DND-41 (cell line): ENCODE measurements at regions not wholly inside any gene's neighbourhood (a gene's known extent, or its start where the extent isn't known, plus 50 kb on each side); places are given as distances from the start of the nearest gene placed in this dataset.
"Not testable (repeated sequence)": the region's sequence is repeated elsewhere in the genome, so short reads cannot be mapped to it uniquely, and the experiment has no call there.

ENCODE experiments used
- ATAC-seq: fragments of 200-7000 bp; cut with Tn5 transposase; 3 replicates; pipeline ENCODE4 v1.9.1; 2021; ENCODE audit warnings: low read depth; ENCODE audit not compliant: insufficient read depth
- DNase-seq: peaks from one replicate; pipeline ENCODE4 v3.0.0-alpha.2; 2020
- H2AFZ ChIP-seq: 2 replicates; pipeline ENCODE4 v1.6.0; 2012; ENCODE audit warnings: low read depth, low read length
- H3K27ac ChIP-seq: 2 replicates; pipeline ENCODE4 v1.5.1; 2012; ENCODE audit warnings: low read length, inconsistent platforms
- H3K27me3 ChIP-seq: fragments of 200-600 bp; sonication (generic); 2 replicates; pipeline ENCODE4 v1.6.0; 2012; ENCODE audit warnings: low read length, mild to moderate bottlenecking, inconsistent platforms; ENCODE audit not compliant: insufficient read depth, poor library complexity
- H3K36me3 ChIP-seq: 2 replicates; pipeline ENCODE4 v1.5.1; 2012; ENCODE audit warnings: low read length, inconsistent platforms; ENCODE audit not compliant: insufficient read depth
- H3K4me1 ChIP-seq: 2 replicates; pipeline ENCODE4 v1.5.1; 2012; ENCODE audit warnings: mild to moderate bottlenecking, low read length; ENCODE audit not compliant: insufficient read depth
- H3K4me2 ChIP-seq: 2 replicates; pipeline ENCODE4 v1.6.0; 2012; ENCODE audit warnings: mild to moderate bottlenecking, moderate library complexity, low read length, inconsistent platforms; ENCODE audit not compliant: insufficient read depth
- H3K4me3 ChIP-seq, 2 experiments: fragments of 200-600 bp in 1 of 2; shearing (Covaris generic) in 1 of 2; 2 replicates each; pipeline ENCODE4 v1.5.1; 2012 to 2016; ENCODE audit warnings: inconsistent platforms in 2 of 2, low read length in 2 of 2, mild to moderate bottlenecking in 2 of 2, low read depth in 1 of 2, moderate library complexity in 1 of 2
- H3K79me2 ChIP-seq: 2 replicates; pipeline ENCODE4 v1.6.0; 2012; ENCODE audit warnings: low read length, inconsistent platforms; ENCODE audit not compliant: insufficient read depth
- H3K9ac ChIP-seq: 2 replicates; pipeline ENCODE4 v1.6.0; 2012; ENCODE audit warnings: low read depth, mild to moderate bottlenecking, inconsistent platforms, low read length, moderate library complexity
- H3K9me3 ChIP-seq: 2 replicates; pipeline ENCODE4 v1.5.1; 2012; ENCODE audit warnings: low read length, moderate library complexity, mild to moderate bottlenecking, inconsistent platforms; ENCODE audit not compliant: insufficient read depth, severe bottlenecking
- H4K20me1 ChIP-seq: 2 replicates; pipeline ENCODE4 v1.6.0; 2012; ENCODE audit warnings: low read length; ENCODE audit not compliant: insufficient read depth
- EZH2 ChIP-seq: IDR thresholded peaks from 3 replicates; pipeline ENCODE4 v1.6.1; 2012; ENCODE audit warnings: borderline replicate concordance, low read depth, mild to moderate bottlenecking, moderate library complexity, low read length, inconsistent platforms; ENCODE audit not compliant: severe bottlenecking
- TF ChIP-seq, protein P1 (sequence below): IDR thresholded peaks from 2 replicates; pipeline ENCODE4 v1.5.1; 2012; ENCODE audit warnings: borderline replicate concordance, low read length, moderate library complexity, mild to moderate bottlenecking; ENCODE audit not compliant: poor library complexity, severe bottlenecking; ENCODE audit errors: extremely low read depth

DNA sequence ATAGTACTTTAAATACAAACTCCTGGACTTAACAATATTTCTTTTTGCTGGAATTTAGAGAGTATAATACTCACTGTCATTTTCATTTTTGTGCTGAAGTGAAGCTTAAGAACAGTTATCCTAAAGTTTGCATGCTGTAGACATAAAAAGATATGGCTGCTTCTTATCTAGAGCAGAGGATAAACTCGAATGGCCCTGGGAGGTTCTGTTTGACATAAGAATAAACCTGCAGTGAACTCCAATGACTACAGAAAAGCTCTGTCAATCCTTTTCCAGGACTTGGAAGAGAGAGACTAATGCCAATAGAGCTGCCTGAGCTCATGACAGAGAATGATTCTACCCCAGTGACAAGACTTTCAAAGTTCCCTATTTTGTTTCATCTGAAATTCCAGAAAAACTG lies 1017.8 kb upstream of the MIR17HG start:
- DNase-seq, result no peak
- ATAC-seq, result no peak
- Histone ChIP-seq H3K79me2 (no peaks in the 10 kb centered on the region), H3K36me3 (no peaks in the 10 kb centered on the region), H2AFZ (no peak overlapping the region), H3K27ac (no peak overlapping the region), H3K4me3 (no peak overlapping the region), H4K20me1 (no peaks in the 10 kb centered on the region), H3K4me2 (no peak overlapping the region), H3K9me3 (no peaks in the 10 kb centered on the region), H3K4me1 (no peaks in the 10 kb centered on the region), H3K27me3 (no peaks in the 10 kb centered on the region), H3K9ac (no peak overlapping the region)
- TF ChIP-seq, protein P1, sequence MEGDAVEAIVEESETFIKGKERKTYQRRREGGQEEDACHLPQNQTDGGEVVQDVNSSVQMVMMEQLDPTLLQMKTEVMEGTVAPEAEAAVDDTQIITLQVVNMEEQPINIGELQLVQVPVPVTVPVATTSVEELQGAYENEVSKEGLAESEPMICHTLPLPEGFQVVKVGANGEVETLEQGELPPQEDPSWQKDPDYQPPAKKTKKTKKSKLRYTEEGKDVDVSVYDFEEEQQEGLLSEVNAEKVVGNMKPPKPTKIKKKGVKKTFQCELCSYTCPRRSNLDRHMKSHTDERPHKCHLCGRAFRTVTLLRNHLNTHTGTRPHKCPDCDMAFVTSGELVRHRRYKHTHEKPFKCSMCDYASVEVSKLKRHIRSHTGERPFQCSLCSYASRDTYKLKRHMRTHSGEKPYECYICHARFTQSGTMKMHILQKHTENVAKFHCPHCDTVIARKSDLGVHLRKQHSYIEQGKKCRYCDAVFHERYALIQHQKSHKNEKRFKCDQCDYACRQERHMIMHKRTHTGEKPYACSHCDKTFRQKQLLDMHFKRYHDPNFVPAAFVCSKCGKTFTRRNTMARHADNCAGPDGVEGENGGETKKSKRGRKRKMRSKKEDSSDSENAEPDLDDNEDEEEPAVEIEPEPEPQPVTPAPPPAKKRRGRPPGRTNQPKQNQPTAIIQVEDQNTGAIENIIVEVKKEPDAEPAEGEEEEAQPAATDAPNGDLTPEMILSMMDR, result no peak
- no peak for TF ChIP-seq EZH2

DNA sequence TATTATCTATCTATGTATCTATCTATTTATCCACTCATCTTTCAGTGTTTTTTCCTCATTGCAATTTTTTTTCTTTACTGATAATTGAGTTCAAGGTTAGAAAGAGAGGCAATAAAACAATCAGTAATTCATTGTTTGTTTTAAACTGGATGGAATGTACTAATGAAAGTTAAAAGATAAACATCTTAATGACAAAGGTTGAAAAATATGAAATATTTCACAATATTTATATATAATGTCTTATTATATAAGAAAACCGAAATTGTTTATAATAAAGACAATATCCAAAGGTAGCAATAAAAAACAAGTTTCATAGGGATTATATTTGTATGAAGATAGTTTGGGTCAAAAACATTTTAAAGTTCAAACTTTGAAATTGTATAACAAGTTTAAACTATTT lies 1015.5 kb upstream of the MIR17HG start:
- H3K79me2 ChIP-seq, result no peaks in the 10 kb centered on the region
- no peaks in the 10 kb centered on the region for H3K36me3 ChIP-seq
- TF ChIP-seq, protein P1, result no peak
- H2AFZ ChIP-seq, result no peak overlapping the region
- H4K20me1 ChIP-seq, result no peaks in the 10 kb centered on the region
- no peak overlapping the region for H3K9ac ChIP-seq
- H3K9me3 ChIP-seq, result no peaks in the 10 kb centered on the region
- no peak overlapping the region for H3K27ac ChIP-seq
- no peak overlapping the region for H3K4me2 ChIP-seq
- no peaks in the 10 kb centered on the region for H3K4me1 ChIP-seq
- H3K27me3 ChIP-seq, result no peaks in the 10 kb centered on the region
- ATAC-seq, result no peak
- no peak for DNase-seq
- no peak overlapping the region for H3K4me3 ChIP-seq

DNA sequence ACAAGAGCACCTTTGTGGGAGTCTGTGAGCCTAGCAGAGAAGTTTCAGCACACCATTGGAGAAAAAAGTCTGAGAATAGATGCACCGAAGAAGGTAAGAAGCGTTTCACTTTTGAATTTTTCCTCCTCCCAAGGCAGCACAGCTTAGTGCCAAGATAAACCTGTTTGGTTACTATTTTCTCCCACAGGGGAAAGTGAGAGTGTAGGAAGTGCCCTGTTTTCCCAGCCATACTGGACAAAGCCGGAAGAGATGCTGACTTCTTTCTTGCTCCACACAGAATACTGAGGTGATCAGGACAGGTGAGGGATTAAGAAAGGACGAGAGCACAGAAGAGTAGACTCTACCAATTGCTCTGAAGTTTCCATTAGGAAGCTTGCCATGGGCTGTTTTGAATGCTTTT lies 1011.0 kb upstream of the MIR17HG start:
- no peak overlapping the region for H2AFZ ChIP-seq
- H3K9ac ChIP-seq, result no peak overlapping the region
- no peak overlapping the region for H3K27ac ChIP-seq
- no peaks in the 10 kb centered on the region for H3K79me2 ChIP-seq
- H3K36me3 ChIP-seq, result no peaks in the 10 kb centered on the region
- no peaks in the 10 kb centered on the region for H4K20me1 ChIP-seq
- DNase-seq, result no peak
- H3K4me2 ChIP-seq, result no peak overlapping the region
- no peaks in the 10 kb centered on the region for H3K27me3 ChIP-seq
- no peak for ATAC-seq
- H3K9me3 ChIP-seq, result no peaks in the 10 kb centered on the region
- H3K4me3 ChIP-seq, result no peak overlapping the region
- no peaks in the 10 kb centered on the region for H3K4me1 ChIP-seq
- TF ChIP-seq, protein P1, result no peak
- no peak for TF ChIP-seq EZH2

DNA sequence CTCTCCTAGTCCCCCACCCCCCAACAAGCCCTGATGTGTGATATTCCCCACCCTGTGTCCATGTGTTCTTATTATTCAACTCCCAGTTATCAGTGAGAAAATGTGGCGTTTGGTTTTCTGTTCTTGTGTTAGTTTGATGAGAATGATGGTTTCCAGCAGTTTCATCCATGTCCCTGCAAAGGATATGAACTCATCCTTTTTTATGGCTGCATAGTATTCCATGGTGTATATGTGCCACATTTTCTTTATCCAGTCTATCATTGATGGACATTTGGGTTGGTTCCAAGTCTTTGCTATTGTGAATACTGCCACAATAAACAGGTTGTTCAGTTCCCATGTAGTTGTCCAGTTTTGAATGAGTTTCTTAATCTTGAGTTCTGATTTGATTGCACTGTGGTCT lies 1006.1 kb upstream of the MIR17HG start:
- H3K36me3 ChIP-seq, H3K4me3 ChIP-seq, H4K20me1 ChIP-seq, H3K27me3 ChIP-seq, H3K9me3 ChIP-seq, H3K4me2 ChIP-seq, H3K4me1 ChIP-seq, H3K27ac ChIP-seq, H3K9ac ChIP-seq, ATAC-seq, H2AFZ ChIP-seq, DNase-seq, H3K79me2 ChIP-seq: not testable (repeated sequence)

DNA sequence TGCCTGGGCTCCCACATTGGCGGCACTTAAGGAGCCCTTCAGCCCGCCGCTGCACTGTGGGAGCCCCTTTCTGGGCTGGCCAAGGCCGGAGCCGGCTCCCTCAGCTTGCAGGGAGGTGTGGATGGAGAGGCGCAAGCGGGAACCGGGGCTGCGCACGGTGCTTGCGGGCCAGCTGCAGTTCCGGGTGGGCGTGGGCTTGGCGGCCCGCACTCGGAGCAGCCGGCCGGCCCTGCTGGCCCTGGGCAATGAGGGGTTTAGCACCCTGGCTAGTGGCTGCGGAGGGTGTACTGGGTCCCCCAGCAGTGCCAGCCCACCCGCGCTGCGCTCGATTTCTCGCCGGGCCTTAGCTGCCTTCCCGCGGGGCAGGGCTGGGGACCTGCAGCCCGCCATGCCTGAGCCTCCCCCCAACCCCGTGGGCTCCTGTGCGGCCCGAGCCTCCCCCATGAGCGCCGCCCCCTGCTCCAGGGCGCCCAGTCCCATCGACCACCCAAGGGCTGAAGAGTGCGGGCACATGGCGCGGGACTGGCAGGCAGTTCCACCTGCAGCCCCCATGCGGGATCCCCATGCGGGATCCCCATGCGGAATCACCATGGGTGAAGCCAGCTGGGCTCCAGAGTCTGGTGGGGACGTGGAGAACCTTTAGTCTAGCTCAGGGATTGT lies 998.9 kb upstream of the MIR17HG start:
- not testable (repeated sequence) for H3K27ac ChIP-seq, H3K79me2 ChIP-seq, H3K4me1 ChIP-seq, H2AFZ ChIP-seq, H3K9ac ChIP-seq, H3K4me3 ChIP-seq, ATAC-seq, H3K27me3 ChIP-seq, H4K20me1 ChIP-seq, H3K9me3 ChIP-seq, H3K36me3 ChIP-seq, H3K4me2 ChIP-seq, DNase-seq
